ENCODE measurements at regions not wholly inside any gene's neighbourhood (a gene's known extent, or its start where the extent isn't known, plus 50 kb on each side); places are given as distances from the start of the nearest gene placed in this dataset.

DNA sequence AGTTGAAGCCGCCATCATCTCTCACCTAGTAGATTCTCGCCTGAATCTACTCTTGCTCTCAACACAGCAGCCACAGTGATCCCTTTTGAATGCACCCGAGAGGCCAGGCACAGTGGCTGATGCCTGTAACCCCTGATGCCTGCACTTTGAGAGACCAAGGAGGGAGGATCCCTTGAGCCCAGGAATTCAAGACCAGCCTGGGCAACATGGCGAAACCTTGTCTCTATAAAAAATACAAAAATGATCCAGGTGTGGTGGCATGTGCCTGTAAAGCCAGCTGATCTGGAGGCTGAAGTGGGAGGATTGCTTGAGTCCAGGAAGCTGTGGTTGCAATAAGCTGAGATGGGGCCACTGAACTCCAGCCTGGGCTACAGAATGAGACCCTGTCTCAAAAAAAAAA lies 60.3 kb upstream of the EML4 start:
- no peak for DNase-seq

DNA sequence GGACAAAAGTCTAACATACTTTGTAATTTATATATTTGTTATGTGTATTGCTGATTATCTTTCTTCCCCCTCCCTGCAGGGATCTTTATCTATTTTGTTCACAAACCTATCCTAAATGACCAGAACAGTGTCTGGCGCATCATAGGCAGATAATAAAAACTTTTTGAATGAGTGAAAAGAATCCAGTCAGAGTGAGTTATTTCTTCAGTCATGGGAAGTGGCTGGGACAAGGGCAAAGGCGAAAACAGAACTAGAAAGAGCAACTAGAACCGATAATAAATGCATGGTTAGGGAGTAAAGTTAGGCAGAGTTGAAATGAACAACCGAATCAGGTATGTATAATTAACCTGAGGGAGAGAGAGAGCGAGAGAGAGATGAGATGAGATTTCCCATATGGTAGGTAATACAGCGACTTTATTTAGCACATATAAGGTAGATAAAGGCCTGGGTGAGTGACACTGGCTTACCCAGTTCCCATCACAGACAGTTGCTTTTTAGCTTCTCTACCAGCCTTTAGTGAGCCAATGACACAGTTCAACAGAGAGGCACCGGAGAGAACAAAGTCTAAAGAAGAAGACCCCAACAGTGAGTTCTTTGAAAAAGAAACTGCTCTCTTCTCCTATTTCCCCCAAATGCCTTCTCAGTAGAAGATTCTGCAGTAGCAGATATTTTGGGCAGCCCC lies 59.1 kb upstream of the EML4 start:
- no peak for DNase-seq

DNA sequence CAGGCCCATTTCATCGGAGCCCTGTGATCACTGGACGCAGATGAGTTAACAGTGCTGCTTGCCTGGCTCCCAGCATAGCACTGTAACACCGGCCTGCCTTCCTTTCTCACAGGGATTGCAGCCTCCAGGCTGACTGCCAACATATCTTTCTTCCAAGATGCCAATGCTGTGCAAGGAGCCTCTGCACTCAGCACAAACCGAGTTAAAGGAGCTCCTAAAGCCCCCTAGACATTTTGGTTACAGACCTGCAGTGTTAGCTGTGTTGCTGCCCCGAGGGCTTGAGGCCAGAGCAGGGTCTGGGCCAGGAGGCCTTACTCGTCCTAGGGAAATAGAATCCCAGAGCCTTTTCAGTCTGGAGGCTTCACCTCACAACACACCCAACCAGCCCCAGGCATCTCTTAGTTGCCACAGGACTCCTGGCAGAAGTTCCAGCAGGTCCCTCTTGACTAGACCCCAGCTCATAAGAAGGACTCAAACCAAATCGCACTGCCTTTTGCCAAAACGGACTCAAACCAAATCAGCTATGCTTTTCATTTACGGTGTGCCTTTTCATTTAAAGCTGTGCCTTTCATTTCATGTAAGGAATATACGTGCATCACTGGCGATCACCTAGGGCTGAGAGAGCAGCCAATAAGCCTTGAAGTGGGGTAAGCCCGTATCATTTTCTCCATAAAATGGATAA lies 58.4 kb upstream of the EML4 start:
- DNase-seq, result peak; percentile 51

DNA sequence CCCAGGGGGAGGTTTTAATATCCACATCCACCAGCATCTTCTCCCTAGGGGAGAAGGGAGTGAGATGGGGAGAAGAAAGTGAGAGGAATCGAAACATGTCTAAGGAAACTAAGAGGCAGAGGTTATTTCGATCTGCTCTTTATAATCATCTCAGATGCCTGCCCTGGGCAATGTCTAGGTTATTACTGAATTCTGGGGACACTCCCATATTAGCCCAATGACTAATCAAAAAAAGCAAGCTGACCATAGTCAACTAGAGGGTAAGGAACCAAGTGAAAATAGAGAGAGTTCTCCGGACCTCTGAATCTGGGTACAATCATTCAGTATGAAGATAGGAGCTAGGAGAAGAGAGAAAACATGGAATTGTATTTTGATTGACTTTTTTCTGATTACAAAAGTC lies 56.7 kb upstream of the EML4 start:
- no peak for DNase-seq

DNA sequence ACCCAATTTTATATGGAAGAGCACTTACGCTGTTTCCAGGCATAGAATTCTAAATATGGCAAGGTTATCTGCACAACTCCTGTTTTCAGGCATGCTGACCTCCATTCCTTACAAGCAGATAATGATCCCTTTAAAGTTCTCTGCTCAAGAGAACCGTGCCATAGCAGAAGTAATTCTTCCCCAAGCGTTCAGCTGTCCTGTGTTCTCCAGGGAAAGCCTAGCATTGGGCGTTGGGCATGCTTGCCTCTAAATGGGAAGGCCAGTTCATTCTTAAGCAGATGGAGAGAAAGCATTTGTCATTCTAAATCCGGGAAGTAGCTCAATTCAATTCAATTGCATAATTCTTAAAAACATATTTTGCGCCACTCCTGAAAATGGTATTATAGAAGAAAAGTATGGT lies 55.7 kb upstream of the EML4 start:
- DNase-seq, result no peak

DNA sequence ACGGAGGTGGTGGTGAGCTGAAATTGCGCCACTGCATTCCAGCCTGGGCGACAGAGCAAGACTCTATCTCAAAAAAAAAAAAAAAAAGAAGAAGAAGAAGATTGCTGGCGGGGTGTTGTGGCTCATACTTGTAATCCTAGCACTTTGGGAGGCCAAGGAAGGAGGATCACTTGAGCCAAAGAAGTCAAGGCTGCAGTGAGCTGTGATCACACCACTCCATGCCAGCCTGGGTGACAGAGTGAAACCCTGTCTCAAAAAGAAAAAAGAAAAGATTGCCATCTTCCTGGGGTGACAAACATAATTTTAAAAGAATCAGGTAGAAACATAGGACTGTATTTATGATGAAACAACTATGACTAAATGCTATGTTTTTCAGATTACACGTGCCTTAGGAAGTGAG lies 55.1 kb upstream of the EML4 start:
- DNase-seq, result no peak

DNA sequence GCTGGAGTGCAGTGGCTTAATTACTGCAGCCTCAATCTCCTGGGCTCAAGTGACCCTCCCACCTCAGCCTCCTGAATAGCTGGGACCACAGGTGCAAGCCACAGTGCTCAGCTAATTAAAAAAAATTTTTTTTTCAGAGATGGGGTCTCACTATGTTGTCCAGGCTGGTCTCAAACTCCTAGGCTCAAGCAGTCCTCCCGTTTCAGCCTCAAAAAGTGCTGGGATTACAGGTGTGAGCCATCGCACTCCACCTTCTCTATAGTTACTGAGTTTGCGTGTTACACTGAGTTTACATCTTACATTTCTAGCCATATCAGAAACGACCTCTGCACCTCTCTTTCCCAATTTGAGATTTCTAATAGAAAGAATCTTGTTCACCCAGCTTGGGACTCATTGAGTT lies 53.6 kb upstream of the EML4 start:
- DNase-seq, result no peak

DNA sequence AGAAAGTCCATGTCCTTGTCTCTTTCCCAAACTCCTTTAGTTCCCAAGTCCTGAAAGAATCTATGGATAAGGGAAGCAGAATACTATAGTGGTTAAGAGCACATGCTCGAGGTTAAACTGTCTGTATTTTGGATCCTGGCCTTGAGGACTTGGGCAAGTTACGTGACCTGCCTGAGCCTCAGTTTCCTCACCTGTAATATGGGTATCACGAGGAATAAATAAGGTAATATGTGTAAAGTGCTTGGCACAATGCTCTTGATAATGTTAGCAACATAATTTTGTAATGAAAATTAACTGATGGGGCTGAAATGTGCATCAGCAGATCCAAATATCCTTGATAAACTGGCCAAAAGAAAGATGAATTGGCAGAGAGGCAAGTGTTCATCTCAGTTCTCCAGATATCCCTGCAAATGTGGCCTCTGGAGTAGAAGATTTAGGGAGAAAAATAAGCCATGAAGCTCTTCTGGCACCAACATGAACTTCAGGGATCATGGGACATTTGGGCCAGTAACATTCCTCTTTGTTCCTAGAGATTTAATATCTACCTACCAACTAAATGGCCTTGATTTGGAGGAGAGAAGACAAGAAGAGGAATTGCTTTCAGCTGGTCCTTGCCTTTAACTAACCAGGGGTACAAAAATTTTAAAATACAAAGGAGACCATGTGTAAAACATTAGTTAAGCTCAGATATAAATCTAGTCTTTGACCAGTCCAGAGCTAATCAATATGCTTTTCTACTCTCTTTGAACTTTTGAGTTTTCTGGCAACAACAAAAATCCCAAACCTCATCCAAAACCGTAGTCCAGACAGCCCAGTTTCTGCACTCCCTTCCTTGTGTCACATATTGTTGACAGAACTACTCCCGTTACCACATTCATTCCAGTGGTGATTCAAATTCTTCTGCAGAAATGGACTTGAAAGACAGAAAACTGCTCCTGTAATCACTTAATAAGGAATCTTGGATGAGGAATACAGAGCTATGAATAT lies 52.7 kb upstream of the EML4 start:
- no peak for DNase-seq

DNA sequence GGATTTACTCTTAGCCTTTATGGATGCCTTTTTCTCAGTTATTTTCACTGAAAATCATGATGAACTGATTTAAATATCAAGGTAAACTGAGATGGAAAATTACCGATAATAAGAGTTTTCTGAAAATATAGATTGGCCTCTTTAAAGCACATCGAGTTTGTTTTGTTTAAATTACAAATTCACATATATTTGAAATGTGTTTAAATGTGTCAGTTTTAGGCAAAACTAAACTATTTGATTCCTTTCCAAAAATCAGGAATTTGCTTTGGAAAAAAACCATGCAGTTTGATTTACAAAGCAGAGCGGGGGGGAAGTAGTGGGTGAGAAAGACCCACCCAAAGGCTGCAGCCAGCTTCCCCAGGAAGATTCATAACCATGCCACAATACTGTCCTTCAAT lies 52.0 kb upstream of the EML4 start:
- DNase-seq, result no peak

DNA sequence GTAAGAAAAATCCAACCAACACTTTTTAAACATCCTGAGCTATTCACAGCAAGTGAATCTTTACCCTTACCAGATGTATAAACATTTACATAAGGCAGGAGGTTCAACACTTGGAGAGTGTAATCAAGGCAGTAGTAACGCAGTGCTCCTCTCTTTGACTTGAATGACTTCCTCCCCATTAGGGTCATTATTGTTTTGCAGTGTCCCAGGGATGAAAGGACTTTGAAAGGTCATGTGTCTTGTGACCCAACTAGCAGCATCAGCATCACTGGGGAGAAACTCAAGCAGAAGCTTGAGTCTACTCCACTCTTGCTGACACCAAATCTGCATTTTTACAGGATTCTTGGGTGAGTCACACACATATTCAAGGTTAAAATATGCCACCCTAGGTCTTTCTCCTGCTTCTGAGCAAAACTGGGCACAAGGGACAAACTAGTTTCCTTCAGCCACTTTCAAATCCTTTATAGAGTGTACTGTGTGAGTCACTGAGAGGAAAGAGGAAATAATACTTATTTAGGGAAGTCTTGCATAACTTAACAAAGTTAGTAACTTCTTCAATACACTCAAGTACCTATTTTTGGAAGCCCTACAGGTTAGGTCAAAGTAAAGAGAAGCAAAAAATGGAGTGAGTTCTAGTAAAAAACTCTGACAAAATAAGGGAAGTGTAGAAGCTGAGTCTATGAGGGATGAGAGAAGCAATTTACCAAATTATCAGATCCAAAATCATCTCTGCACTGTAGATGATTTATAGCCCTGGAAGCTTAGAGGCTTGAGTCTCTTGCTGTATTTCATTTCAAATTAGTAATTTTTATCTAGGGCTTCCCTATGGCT lies 51.0 kb upstream of the EML4 start:
- no peak for DNase-seq

DNA sequence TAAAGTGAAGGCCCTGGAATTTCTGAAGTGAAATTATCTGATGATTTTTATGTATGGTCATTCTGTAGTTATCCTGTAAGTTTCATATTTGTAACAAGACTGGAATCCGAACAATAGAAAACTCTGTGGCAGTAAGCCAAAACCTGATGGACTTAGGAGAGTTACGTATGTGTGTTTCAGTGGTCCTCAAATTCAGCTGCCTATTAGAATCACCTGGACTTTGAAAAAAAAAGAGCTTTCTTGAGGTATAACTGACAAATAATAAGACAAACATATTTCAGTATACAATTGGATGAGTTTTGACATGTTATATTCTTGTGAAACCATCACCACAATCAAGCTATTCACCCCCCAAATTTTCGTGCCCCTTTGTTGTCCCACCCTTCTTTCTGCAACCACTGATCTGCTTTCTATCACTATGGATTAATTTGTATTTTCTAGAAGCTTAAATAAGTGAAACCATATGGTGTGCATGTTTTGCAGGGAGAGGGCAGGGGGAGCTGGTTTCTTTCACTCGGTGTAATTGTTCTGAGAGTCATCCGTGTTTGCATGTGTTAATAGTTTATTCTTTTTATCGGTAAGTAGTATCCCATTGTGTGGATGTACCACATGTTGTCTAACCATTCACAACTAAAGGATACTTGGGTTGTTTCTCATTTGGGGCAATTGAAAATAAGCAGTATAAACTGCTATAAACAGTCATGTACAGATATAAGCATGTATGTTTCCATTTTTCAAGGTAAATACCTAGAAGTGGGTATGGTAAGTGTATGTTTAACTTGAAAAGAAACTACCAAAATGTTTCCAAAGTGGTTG lies 50.2 kb upstream of the EML4 start:
- no peak for DNase-seq

Data from left hindlimb (tissue), 1 donor.